Smooth muscle cell (in vitro differentiated cells): ENCODE measurements at regions not wholly inside any gene's neighbourhood (a gene's known extent, or its start where the extent isn't known, plus 50 kb on each side); places are given as distances from the start of the nearest gene placed in this dataset.

Source experiments
- DNase-seq: peaks from one replicate; lab custom pipeline; 2025; ENCODE audit not compliant: unreplicated experiment; lab: John Stamatoyannopoulos, UW
- H2AFZ ChIP-seq: fragments of 200-600 bp; sonication (generic); 2 replicates; pipeline ENCODE4 v1.6.0; 2016; ENCODE audit warnings: antibody characterized with exemption, low read depth, mild to moderate bottlenecking
- H3F3A ChIP-seq: fragments of 200-600 bp; sonication (generic); 2 replicates; pipeline ENCODE4 v1.6.0; 2017; ENCODE audit warnings: antibody characterized with exemption, low read depth
- H3K27ac ChIP-seq: fragments of 200-600 bp; sonication (generic); 2 replicates; pipeline ENCODE4 v1.5.1; 2016; ENCODE audit warnings: low read depth, mild to moderate bottlenecking
- H3K27me3 ChIP-seq: fragments of 200-600 bp; sonication (generic); 2 replicates; pipeline ENCODE4 v1.6.1; 2016; ENCODE audit warnings: low read depth, mild to moderate bottlenecking
- H3K36me3 ChIP-seq: fragments of 200-600 bp; sonication (generic); 2 replicates; pipeline ENCODE4 v1.5.1; 2016; ENCODE audit warnings: low read depth
- H3K4me1 ChIP-seq: fragments of 200-600 bp; sonication (generic); 2 replicates; pipeline ENCODE4 v1.5.1; 2016; ENCODE audit warnings: low read depth
- H3K4me2 ChIP-seq: fragments of 200-600 bp; sonication (generic); 2 replicates; pipeline ENCODE4 v1.6.0; 2016; ENCODE audit warnings: mild to moderate bottlenecking
- H3K4me3 ChIP-seq: fragments of 200-600 bp; sonication (generic); 2 replicates; pipeline ENCODE4 v1.5.1; 2016; ENCODE audit warnings: mild to moderate bottlenecking
- H3K79me2 ChIP-seq: fragments of 200-600 bp; sonication (generic); 2 replicates; pipeline ENCODE4 v1.6.0; 2016; ENCODE audit warnings: low read depth, mild to moderate bottlenecking
- H3K9ac ChIP-seq: fragments of 200-600 bp; sonication (generic); 2 replicates; pipeline ENCODE4 v1.6.0; 2016; ENCODE audit warnings: low read depth
- H3K9me3 ChIP-seq: fragments of 200-600 bp; sonication (generic); replicated peaks from 2 replicates; pipeline ENCODE4 v1.5.1; 2016; ENCODE audit warnings: low read depth
- H4K20me1 ChIP-seq: fragments of 200-600 bp; sonication (generic); 2 replicates; pipeline ENCODE4 v1.6.0; 2016; ENCODE audit warnings: low read depth
- WGBS: methylation state at CpG from one replicate; pipeline ENCODE4 v1.1.7; 2016; ENCODE audit warnings: low lambda C conversion rate; 5-methylcytosine and 5-hydroxymethylcytosine counted together
- TF ChIP-seq, protein P1 (sequence below): fragments of 200-600 bp; sonication (generic); IDR thresholded peaks from 2 replicates; pipeline ENCODE4 v1.5.1; 2017; ENCODE audit warnings: borderline replicate concordance, mild to moderate bottlenecking, antibody characterized with exemption; ENCODE audit not compliant: insufficient read depth, poor library complexity, severe bottlenecking

GRCh38 chr18:47680488-47680887 lies 250.0 kb downstream of the SMAD2 start:
- Histone ChIP-seq H3K27me3 (no peaks in the 10 kb centered on the region), H3K27ac (no peak overlapping the region), H3K4me1 (no peaks in the 10 kb centered on the region), H4K20me1 (no peaks in the 10 kb centered on the region), H3K9ac (no peak overlapping the region), H3K4me2 (no peak overlapping the region), H3K9me3 (no peaks in the 10 kb centered on the region), H3K4me3 (no peak overlapping the region), H2AFZ (no peak overlapping the region), H3K36me3 (no peaks in the 10 kb centered on the region), H3F3A (no peaks in the 10 kb centered on the region), H3K79me2 (no peaks in the 10 kb centered on the region)
- TF ChIP-seq, protein P1, sequence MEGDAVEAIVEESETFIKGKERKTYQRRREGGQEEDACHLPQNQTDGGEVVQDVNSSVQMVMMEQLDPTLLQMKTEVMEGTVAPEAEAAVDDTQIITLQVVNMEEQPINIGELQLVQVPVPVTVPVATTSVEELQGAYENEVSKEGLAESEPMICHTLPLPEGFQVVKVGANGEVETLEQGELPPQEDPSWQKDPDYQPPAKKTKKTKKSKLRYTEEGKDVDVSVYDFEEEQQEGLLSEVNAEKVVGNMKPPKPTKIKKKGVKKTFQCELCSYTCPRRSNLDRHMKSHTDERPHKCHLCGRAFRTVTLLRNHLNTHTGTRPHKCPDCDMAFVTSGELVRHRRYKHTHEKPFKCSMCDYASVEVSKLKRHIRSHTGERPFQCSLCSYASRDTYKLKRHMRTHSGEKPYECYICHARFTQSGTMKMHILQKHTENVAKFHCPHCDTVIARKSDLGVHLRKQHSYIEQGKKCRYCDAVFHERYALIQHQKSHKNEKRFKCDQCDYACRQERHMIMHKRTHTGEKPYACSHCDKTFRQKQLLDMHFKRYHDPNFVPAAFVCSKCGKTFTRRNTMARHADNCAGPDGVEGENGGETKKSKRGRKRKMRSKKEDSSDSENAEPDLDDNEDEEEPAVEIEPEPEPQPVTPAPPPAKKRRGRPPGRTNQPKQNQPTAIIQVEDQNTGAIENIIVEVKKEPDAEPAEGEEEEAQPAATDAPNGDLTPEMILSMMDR, result no peak
- DNase-seq, result no peak
- WGBS, result 93% methylated on average over 1 of the region's 1 CpG

DNA sequence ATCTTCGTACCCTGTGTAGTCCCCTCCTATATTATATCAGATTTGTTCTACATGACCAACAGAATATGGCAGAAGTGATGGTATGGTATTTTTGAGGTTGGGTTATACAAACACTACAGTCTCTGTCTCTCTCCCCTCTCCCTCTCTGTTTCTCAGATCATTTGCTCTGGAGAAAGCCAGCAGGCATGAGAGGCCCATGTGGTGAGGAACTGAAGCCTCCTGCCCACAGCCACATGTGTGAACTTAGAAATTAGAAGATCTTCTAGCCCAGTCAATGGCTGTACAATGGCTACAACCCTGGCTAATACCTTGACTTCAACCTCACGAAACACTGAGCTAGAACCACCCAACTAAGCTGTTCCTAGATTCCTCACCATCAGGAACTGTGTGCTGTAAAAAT lies 250.6 kb downstream of the SMAD2 start:
- WGBS, result 91% methylated on average over 2 of the region's 2 CpGs
- no peak overlapping the region for H3K9ac ChIP-seq
- H3F3A ChIP-seq, result no peaks in the 10 kb centered on the region

GRCh38 chr18:47677952-47678351 lies 252.5 kb downstream of the SMAD2 start:
- TF ChIP-seq, protein P1, result no peak
- H3F3A ChIP-seq, result no peaks in the 10 kb centered on the region
- no peaks in the 10 kb centered on the region for H3K36me3 ChIP-seq
- H4K20me1 ChIP-seq, result no peaks in the 10 kb centered on the region
- H3K79me2 ChIP-seq, result no peaks in the 10 kb centered on the region
- H3K27me3 ChIP-seq, result peaks cover 7% of the 10 kb centered on the region
- no peak overlapping the region for H3K27ac ChIP-seq
- 84% methylated on average over 3 of the region's 3 CpGs for WGBS
- no peak overlapping the region for H3K9ac ChIP-seq
- no peak for DNase-seq
- no peak overlapping the region for H3K4me3 ChIP-seq
- H3K4me1 ChIP-seq, result no peaks in the 10 kb centered on the region
- no peaks in the 10 kb centered on the region for H3K9me3 ChIP-seq
- no peak overlapping the region for H3K4me2 ChIP-seq
- H2AFZ ChIP-seq, result no peak overlapping the region

More for the DNA sequence above, 250.6 kb downstream of the SMAD2 start:
- H3K4me3 ChIP-seq, result no peak overlapping the region
- no peaks in the 10 kb centered on the region for H3K9me3 ChIP-seq
- TF ChIP-seq, protein P1, result no peak
- H4K20me1 ChIP-seq, result no peaks in the 10 kb centered on the region
- no peaks in the 10 kb centered on the region for H3K36me3 ChIP-seq
- no peaks in the 10 kb centered on the region for H3K27me3 ChIP-seq
- no peaks in the 10 kb centered on the region for H3K4me1 ChIP-seq
- no peaks in the 10 kb centered on the region for H3K79me2 ChIP-seq
- H2AFZ ChIP-seq, result no peak overlapping the region
- no peak for DNase-seq
- H3K4me2 ChIP-seq, result no peak overlapping the region
- no peak overlapping the region for H3K27ac ChIP-seq

DNA sequence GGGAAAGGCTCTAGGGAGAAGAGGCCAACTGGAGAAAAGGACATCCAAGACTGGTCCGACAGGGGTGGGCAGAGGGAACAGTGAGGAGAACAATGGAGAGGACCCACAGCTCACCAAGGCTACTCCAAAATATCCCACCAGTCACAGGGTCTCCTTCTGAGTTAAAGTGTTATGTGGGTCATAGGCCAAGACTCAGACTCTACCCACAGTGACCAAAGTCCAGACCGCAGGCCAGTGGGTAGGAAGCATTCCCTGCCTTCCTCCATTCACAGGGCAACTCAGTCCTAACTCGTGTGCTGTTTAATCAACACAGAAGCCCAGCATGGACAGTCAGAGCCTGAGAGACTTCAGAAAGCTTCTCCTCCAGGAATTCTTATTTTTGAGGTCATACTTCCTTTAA lies 260.6 kb downstream of the SMAD2 start:
- H3K4me2 ChIP-seq, result no peak overlapping the region
- H3K79me2 ChIP-seq, result no peaks in the 10 kb centered on the region

More for the DNA sequence above, 260.6 kb downstream of the SMAD2 start:
- TF ChIP-seq, protein P1, result no peak
- H3K36me3 ChIP-seq, result no peaks in the 10 kb centered on the region
- H3F3A ChIP-seq, result no peaks in the 10 kb centered on the region
- H3K9ac ChIP-seq, result no peak overlapping the region
- no peak overlapping the region for H3K27ac ChIP-seq
- no peak overlapping the region for H3K4me3 ChIP-seq
- no peaks in the 10 kb centered on the region for H3K9me3 ChIP-seq
- H4K20me1 ChIP-seq, result no peaks in the 10 kb centered on the region
- peaks cover 9% of the 10 kb centered on the region for H3K27me3 ChIP-seq
- H3K4me1 ChIP-seq, result no peaks in the 10 kb centered on the region
- DNase-seq, result no peak
- no peak overlapping the region for H2AFZ ChIP-seq
- 96% methylated on average over 3 of the region's 3 CpGs for WGBS
